ENCODE measurements at regions not wholly inside any gene's neighbourhood (a gene's known extent, or its start where the extent isn't known, plus 50 kb on each side); places are given as distances from the start of the nearest gene placed in this dataset.

DNA sequence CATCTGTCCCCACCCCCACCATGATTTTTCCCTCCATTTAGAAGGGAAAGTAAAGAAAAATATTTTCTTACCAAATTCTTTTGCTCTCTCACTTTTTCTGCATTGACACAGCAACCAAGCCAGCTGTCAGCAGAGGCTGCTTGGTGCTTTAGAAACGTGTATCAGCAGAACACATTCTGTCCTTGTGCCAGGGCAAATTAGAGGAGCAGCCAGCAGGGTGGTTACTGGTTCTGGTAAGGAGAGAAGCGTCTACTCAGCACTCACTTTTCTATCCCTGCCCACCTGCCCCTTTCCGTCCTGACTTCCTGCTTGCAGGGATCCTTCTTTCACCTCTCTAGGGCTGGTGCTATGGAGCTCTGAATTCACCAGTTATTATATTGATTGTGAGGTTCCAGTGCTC is 327.5 kb upstream of the PDE3A start:
- dilution Hi-C loops (cut with HindIII; ENCODE audit: low sequenced_read_pairs, unreplicated experiment) = no loop called here
- ChIA-PET POLR2A (ENCODE audit: unreplicated experiment) (no interaction called here), CTCF (no interaction called here)

More for the DNA sequence above, 327.5 kb upstream of the PDE3A start:
- no peak overlapping the region for H3K4ac ChIP-seq (ENCODE audit: low read depth, low read length)
- H3K18ac ChIP-seq (ENCODE audit: low read depth, low read length) = peak overlapping the region; percentile 69; the same call in 1 of the 2 replicates
- no peaks in the 10 kb centered on the region for H3K9me1 ChIP-seq (ENCODE audit: insufficient read depth, low read length)
- H2AK5ac ChIP-seq (ENCODE audit: low read depth, low read length) = no peak overlapping the region
- no peak overlapping the region for H3K4me3 ChIP-seq (ENCODE audit: insufficient read depth, low read depth, low read length)
- H2AK9ac ChIP-seq (replicated peaks; ENCODE audit: low read depth, low read length, poor library complexity) = no peak overlapping the region
- ATAC-seq (ENCODE audit: low read depth) (no peak), DNase-seq (no peak)
- intact Hi-C loops (cut with micrococcal nuclease) (no loop called here), in situ Hi-C loops (cut with MboI; ENCODE audit: low sequenced_read_pairs) (no loop called here)
- H3K27ac ChIP-seq (ENCODE audit: insufficient read depth, low read length) = no peak overlapping the region
- H4K20me1 ChIP-seq (ENCODE audit: insufficient read depth, low read length) = no peaks in the 10 kb centered on the region
- no peaks in the 10 kb centered on the region for H3K9me3 ChIP-seq (ENCODE audit: control insufficient read depth, insufficient read depth, low read length)
- no peak overlapping the region for H4K5ac ChIP-seq (ENCODE audit: low read depth, low read length)
- H2BK120ac ChIP-seq (ENCODE audit: low read depth, low read length) = no peak overlapping the region
- H3K4me1 ChIP-seq (ENCODE audit: control insufficient read depth, insufficient read depth, low read length) = peaks cover 2% of the 10 kb centered on the region; the same call in 1 of the 2 replicates
- no peaks in the 10 kb centered on the region for H3K36me3 ChIP-seq (ENCODE audit: control insufficient read depth, insufficient read depth, low read length)
- no peak overlapping the region for H3K56ac ChIP-seq (ENCODE audit: extremely low read depth, insufficient read depth, low read length)
- no CpG with 5 or more reads among the region's 3 CpGs for WGBS, 2 experiments (ENCODE audit: extremely low coverage in 2 of 2, insufficient read length in 1 of 2)
- no peak overlapping the region for H2AFZ ChIP-seq (replicated peaks; ENCODE audit: low read length, poor library complexity)
- no peak overlapping the region for H3K23ac ChIP-seq (ENCODE audit: low read depth, low read length)
- no peaks in the 10 kb centered on the region for H3K79me1 ChIP-seq (ENCODE audit: low read depth in 1 of 2, low read length in 2 of 2)
- H4K8ac ChIP-seq (ENCODE audit: low read depth in 2 of 2, low read length in 2 of 2) = no peak overlapping the region
- BruUV-seq (replicated peaks) = no TSS peak
- H2BK20ac ChIP-seq (ENCODE audit: low read depth, low read length) = no peak overlapping the region
- H3K27me3 ChIP-seq (ENCODE audit: control insufficient read depth, insufficient read depth, low read length) = no peaks in the 10 kb centered on the region
- no peak overlapping the region for H3K14ac ChIP-seq (replicated peaks; ENCODE audit: low read depth, low read length)
- TF ChIP-seq CEBPB (IDR thresholded peaks at IDR 0.05; ENCODE audit: low read depth, low read length) (no peak), RAD21 (IDR thresholded peaks at IDR 0.05; ENCODE audit: low read length) (no peak), RFX5 (IDR thresholded peaks at IDR 0.05; ENCODE audit: low read depth, low read length) (no peak), CHD1 (IDR thresholded peaks at IDR 0.05; ENCODE audit: low read depth, low read length) (no peak), NFE2L2 (IDR thresholded peaks at IDR 0.05; ENCODE audit: low read depth, low read length) (no peak), BHLHE40 (IDR thresholded peaks at IDR 0.05; ENCODE audit: low read depth, low read length) (no peak), SMC3 (IDR thresholded peaks at IDR 0.05; ENCODE audit: low read depth, low read length) (no peak), POLR2A (IDR thresholded peaks at IDR 0.05; ENCODE audit: low read depth, low read length) (no peak), MAZ (IDR thresholded peaks at IDR 0.05; ENCODE audit: borderline replicate concordance, low read depth, low read length) (no peak), MXI1 (IDR thresholded peaks at IDR 0.05; ENCODE audit: borderline replicate concordance, low read depth, low read length) (no peak), FOS (IDR thresholded peaks at IDR 0.05; ENCODE audit: low read depth, low read length) (no peak), MAFK (IDR thresholded peaks at IDR 0.05; ENCODE audit: low read depth, low read length) (no peak), RCOR1 (IDR thresholded peaks at IDR 0.05; ENCODE audit: insufficient replicate concordance, low read length) (no peak)
- TF ChIP-seq, protein P1, sequence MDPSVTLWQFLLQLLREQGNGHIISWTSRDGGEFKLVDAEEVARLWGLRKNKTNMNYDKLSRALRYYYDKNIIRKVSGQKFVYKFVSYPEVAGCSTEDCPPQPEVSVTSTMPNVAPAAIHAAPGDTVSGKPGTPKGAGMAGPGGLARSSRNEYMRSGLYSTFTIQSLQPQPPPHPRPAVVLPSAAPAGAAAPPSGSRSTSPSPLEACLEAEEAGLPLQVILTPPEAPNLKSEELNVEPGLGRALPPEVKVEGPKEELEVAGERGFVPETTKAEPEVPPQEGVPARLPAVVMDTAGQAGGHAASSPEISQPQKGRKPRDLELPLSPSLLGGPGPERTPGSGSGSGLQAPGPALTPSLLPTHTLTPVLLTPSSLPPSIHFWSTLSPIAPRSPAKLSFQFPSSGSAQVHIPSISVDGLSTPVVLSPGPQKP (IDR thresholded peaks at IDR 0.05; ENCODE audit: borderline replicate concordance, low read depth, low read length) = no peak
- TF ChIP-seq, protein P2, sequence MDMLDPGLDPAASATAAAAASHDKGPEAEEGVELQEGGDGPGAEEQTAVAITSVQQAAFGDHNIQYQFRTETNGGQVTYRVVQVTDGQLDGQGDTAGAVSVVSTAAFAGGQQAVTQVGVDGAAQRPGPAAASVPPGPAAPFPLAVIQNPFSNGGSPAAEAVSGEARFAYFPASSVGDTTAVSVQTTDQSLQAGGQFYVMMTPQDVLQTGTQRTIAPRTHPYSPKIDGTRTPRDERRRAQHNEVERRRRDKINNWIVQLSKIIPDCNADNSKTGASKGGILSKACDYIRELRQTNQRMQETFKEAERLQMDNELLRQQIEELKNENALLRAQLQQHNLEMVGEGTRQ (IDR thresholded peaks at IDR 0.05; ENCODE audit: low read depth, low read length) = no peak
- TF ChIP-seq, protein P3, sequence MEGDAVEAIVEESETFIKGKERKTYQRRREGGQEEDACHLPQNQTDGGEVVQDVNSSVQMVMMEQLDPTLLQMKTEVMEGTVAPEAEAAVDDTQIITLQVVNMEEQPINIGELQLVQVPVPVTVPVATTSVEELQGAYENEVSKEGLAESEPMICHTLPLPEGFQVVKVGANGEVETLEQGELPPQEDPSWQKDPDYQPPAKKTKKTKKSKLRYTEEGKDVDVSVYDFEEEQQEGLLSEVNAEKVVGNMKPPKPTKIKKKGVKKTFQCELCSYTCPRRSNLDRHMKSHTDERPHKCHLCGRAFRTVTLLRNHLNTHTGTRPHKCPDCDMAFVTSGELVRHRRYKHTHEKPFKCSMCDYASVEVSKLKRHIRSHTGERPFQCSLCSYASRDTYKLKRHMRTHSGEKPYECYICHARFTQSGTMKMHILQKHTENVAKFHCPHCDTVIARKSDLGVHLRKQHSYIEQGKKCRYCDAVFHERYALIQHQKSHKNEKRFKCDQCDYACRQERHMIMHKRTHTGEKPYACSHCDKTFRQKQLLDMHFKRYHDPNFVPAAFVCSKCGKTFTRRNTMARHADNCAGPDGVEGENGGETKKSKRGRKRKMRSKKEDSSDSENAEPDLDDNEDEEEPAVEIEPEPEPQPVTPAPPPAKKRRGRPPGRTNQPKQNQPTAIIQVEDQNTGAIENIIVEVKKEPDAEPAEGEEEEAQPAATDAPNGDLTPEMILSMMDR (conservative IDR thresholded peaks at IDR 0.05; ENCODE audit: low read depth, low read length) = no peak
- H2BK5ac ChIP-seq (ENCODE audit: low read depth, low read length, poor library complexity, severe bottlenecking) = no peak overlapping the region
- no peak overlapping the region for H2BK15ac ChIP-seq (ENCODE audit: low read depth, low read length)
- H3K4me2 ChIP-seq (ENCODE audit: low read depth, low read length) = no peak overlapping the region; the same call in 1 of the 2 replicates
- no peak overlapping the region for H4K91ac ChIP-seq (ENCODE audit: insufficient read depth, low read depth, low read length)
- no peak overlapping the region for H3K9ac ChIP-seq (ENCODE audit: low read depth, low read length)
